ENCODE measurements at regions not wholly inside any gene's neighbourhood (a gene's known extent, or its start where the extent isn't known, plus 50 kb on each side); places are given as distances from the start of the nearest gene placed in this dataset.

- H3K4me2 ChIP-seq (ENCODE audit: insufficient read depth, low read length, poor library complexity, severe bottlenecking), result no peak overlapping the region
- H3K36me3 ChIP-seq (replicated peaks in 1 of 2; ENCODE audit: control insufficient read depth in 2 of 2, insufficient read depth in 2 of 2, low read length in 2 of 2), result no peaks in the 10 kb centered on the region
- no peak overlapping the region for H4K8ac ChIP-seq (ENCODE audit: low read depth, low read length)
- H4K91ac ChIP-seq (ENCODE audit: low read depth, low read length, poor library complexity), result no peak overlapping the region
- no peak overlapping the region for H2AK5ac ChIP-seq (ENCODE audit: low read depth, low read length)
- H3K23ac ChIP-seq (ENCODE audit: low read depth, low read length, poor library complexity), result no peak overlapping the region
- no peak overlapping the region for H3K27ac ChIP-seq (replicated peaks; ENCODE audit: low read length)
- no peaks in the 10 kb centered on the region for H3K27me3 ChIP-seq (ENCODE audit: control insufficient read depth in 3 of 3, insufficient read depth in 3 of 3, low read depth in 1 of 3, low read length in 3 of 3)
- no peak overlapping the region for H2BK120ac ChIP-seq (ENCODE audit: low read depth, low read length)
- no peak overlapping the region for H2AFZ ChIP-seq (ENCODE audit: low read length)
- no peak overlapping the region for H2BK12ac ChIP-seq (ENCODE audit: low read length)
- DNase-seq (ENCODE audit: low spot score), result no peak
- H3K79me1 ChIP-seq (ENCODE audit: low read depth, low read length), result no peaks in the 10 kb centered on the region
- H3K4me1 ChIP-seq (ENCODE audit: control insufficient read depth in 2 of 2, insufficient read depth in 1 of 2, low read depth in 1 of 2, low read length in 2 of 2), result peaks cover 0 to 2% of the 10 kb centered on the region in 2 donors
- H2BK15ac ChIP-seq (ENCODE audit: low read length), result no peak overlapping the region
- H2BK5ac ChIP-seq (ENCODE audit: low read length), result no peak overlapping the region
- H3K9me3 ChIP-seq (replicated peaks in 1 of 2; ENCODE audit: control insufficient read depth in 2 of 2, insufficient read depth in 1 of 2, low read depth in 1 of 2, low read length in 2 of 2), result no peaks in the 10 kb centered on the region
- H3K18ac ChIP-seq (ENCODE audit: low read length), result no peak overlapping the region
- no peak overlapping the region for H3K4me3 ChIP-seq (ENCODE audit: low read length in 2 of 2)
- H3K9ac ChIP-seq (ENCODE audit: low read depth, low read length, poor library complexity), result no peak overlapping the region
- WGBS, 2 donors (ENCODE audit: extremely low coverage in 2 of 2, insufficient read length in 2 of 2, insufficient replicate concordance in 1 of 2), result no CpG with 5 or more reads among the region's 7 CpGs
- no peak overlapping the region for H3K4ac ChIP-seq (ENCODE audit: low read length)
- no peak overlapping the region for H3K14ac ChIP-seq (ENCODE audit: low read length)
Observed at GRCh38 chr12:112611908-112612307, 179.6 kb upstream of the RPH3A start.

GRCh38 chr12:112615196-112615595 lies 176.4 kb upstream of the RPH3A start:
- no peak overlapping the region for H2BK15ac ChIP-seq (ENCODE audit: low read length)
- H3K14ac ChIP-seq (ENCODE audit: low read length), result no peak overlapping the region
- no peak overlapping the region for H3K4me3 ChIP-seq (ENCODE audit: low read length in 2 of 2)
- no peak overlapping the region for H3K27ac ChIP-seq (replicated peaks; ENCODE audit: low read length)
- H3K9me3 ChIP-seq (replicated peaks in 1 of 2; ENCODE audit: control insufficient read depth in 2 of 2, insufficient read depth in 1 of 2, low read depth in 1 of 2, low read length in 2 of 2), result no peaks in the 10 kb centered on the region
- H2BK5ac ChIP-seq (ENCODE audit: low read length), result no peak overlapping the region
- H3K36me3 ChIP-seq (replicated peaks in 1 of 2; ENCODE audit: control insufficient read depth in 2 of 2, insufficient read depth in 2 of 2, low read length in 2 of 2), result no peaks in the 10 kb centered on the region
- peaks cover 0 to 3% of the 10 kb centered on the region in 2 donors for H3K4me1 ChIP-seq (ENCODE audit: control insufficient read depth in 2 of 2, insufficient read depth in 1 of 2, low read depth in 1 of 2, low read length in 2 of 2)
- H3K4ac ChIP-seq (ENCODE audit: low read length), result no peak overlapping the region
- H3K79me1 ChIP-seq (ENCODE audit: low read depth, low read length), result no peaks in the 10 kb centered on the region
- no peak overlapping the region for H2AK5ac ChIP-seq (ENCODE audit: low read depth, low read length)
- H3K23ac ChIP-seq (ENCODE audit: low read depth, low read length, poor library complexity), result no peak overlapping the region
- H2AFZ ChIP-seq (ENCODE audit: low read length), result no peak overlapping the region
- H3K9ac ChIP-seq (ENCODE audit: low read depth, low read length, poor library complexity), result no peak overlapping the region
- H4K8ac ChIP-seq (ENCODE audit: low read depth, low read length), result no peak overlapping the region
- peaks cover 0 to 2% (median 0%) of the 10 kb centered on the region in 3 experiments for H3K27me3 ChIP-seq (ENCODE audit: control insufficient read depth in 3 of 3, insufficient read depth in 3 of 3, low read depth in 1 of 3, low read length in 3 of 3)
- H3K4me2 ChIP-seq (ENCODE audit: insufficient read depth, low read length, poor library complexity, severe bottlenecking), result no peak overlapping the region
- no peak overlapping the region for H2BK12ac ChIP-seq (ENCODE audit: low read length)
- WGBS, 2 donors (ENCODE audit: extremely low coverage in 2 of 2, insufficient read length in 2 of 2, insufficient replicate concordance in 1 of 2), result no CpG with 5 or more reads among the region's 4 CpGs
- no peak overlapping the region for H4K91ac ChIP-seq (ENCODE audit: low read depth, low read length, poor library complexity)
- H3K18ac ChIP-seq (ENCODE audit: low read length), result no peak overlapping the region
- H2BK120ac ChIP-seq (ENCODE audit: low read depth, low read length), result no peak overlapping the region
- no peak for DNase-seq (ENCODE audit: low spot score)

- H3K9ac ChIP-seq (ENCODE audit: low read depth, low read length, poor library complexity), result no peak overlapping the region
- peaks cover 0 to 3% of the 10 kb centered on the region in 2 donors for H3K4me1 ChIP-seq (ENCODE audit: control insufficient read depth in 2 of 2, insufficient read depth in 1 of 2, low read depth in 1 of 2, low read length in 2 of 2)
- no peak overlapping the region for H3K4ac ChIP-seq (ENCODE audit: low read length)
- H2BK12ac ChIP-seq (ENCODE audit: low read length), result no peak overlapping the region
- H3K79me1 ChIP-seq (ENCODE audit: low read depth, low read length), result no peaks in the 10 kb centered on the region
- H2BK15ac ChIP-seq (ENCODE audit: low read length), result no peak overlapping the region
- H3K14ac ChIP-seq (ENCODE audit: low read length), result no peak overlapping the region
- H3K27ac ChIP-seq (replicated peaks; ENCODE audit: low read length), result no peak overlapping the region
- no peak overlapping the region for H3K23ac ChIP-seq (ENCODE audit: low read depth, low read length, poor library complexity)
- no peak overlapping the region for H4K8ac ChIP-seq (ENCODE audit: low read depth, low read length)
- H2AFZ ChIP-seq (ENCODE audit: low read length), result peak overlapping the region; percentile 54
- no peaks in the 10 kb centered on the region for H3K36me3 ChIP-seq (replicated peaks in 1 of 2; ENCODE audit: control insufficient read depth in 2 of 2, insufficient read depth in 2 of 2, low read length in 2 of 2)
- H3K27me3 ChIP-seq (ENCODE audit: control insufficient read depth in 3 of 3, insufficient read depth in 3 of 3, low read depth in 1 of 3, low read length in 3 of 3), result peaks cover 0 to 2% (median 0%) of the 10 kb centered on the region in 3 experiments
- no peak overlapping the region for H2BK5ac ChIP-seq (ENCODE audit: low read length)
- H3K4me3 ChIP-seq (ENCODE audit: low read length in 2 of 2), result no peak overlapping the region
- no peak overlapping the region for H2AK5ac ChIP-seq (ENCODE audit: low read depth, low read length)
- no peak overlapping the region for H3K4me2 ChIP-seq (ENCODE audit: insufficient read depth, low read length, poor library complexity, severe bottlenecking)
- H3K9me3 ChIP-seq (replicated peaks in 1 of 2; ENCODE audit: control insufficient read depth in 2 of 2, insufficient read depth in 1 of 2, low read depth in 1 of 2, low read length in 2 of 2), result no peaks in the 10 kb centered on the region
- H4K91ac ChIP-seq (ENCODE audit: low read depth, low read length, poor library complexity), result no peak overlapping the region
- no peak overlapping the region for H2BK120ac ChIP-seq (ENCODE audit: low read depth, low read length)
- DNase-seq (ENCODE audit: low spot score), result no peak
- WGBS, 2 donors (ENCODE audit: extremely low coverage in 2 of 2, insufficient read length in 2 of 2, insufficient replicate concordance in 1 of 2), result no CpG with 5 or more reads among the region's 2 CpGs
- H3K18ac ChIP-seq (ENCODE audit: low read length), result no peak overlapping the region
Observed at GRCh38 chr12:112616469-112617152, 174.9 kb upstream of the RPH3A start.

GRCh38 chr12:112617153-112617505 lies 174.4 kb upstream of the RPH3A start:
- H3K9ac ChIP-seq (ENCODE audit: low read depth, low read length, poor library complexity), result no peak overlapping the region
- H3K36me3 ChIP-seq (replicated peaks in 1 of 2; ENCODE audit: control insufficient read depth in 2 of 2, insufficient read depth in 2 of 2, low read length in 2 of 2), result no peaks in the 10 kb centered on the region
- no peaks in the 10 kb centered on the region for H3K9me3 ChIP-seq (replicated peaks in 1 of 2; ENCODE audit: control insufficient read depth in 2 of 2, insufficient read depth in 1 of 2, low read depth in 1 of 2, low read length in 2 of 2)
- no peak overlapping the region for H3K4me2 ChIP-seq (ENCODE audit: insufficient read depth, low read length, poor library complexity, severe bottlenecking)
- no peak overlapping the region for H4K8ac ChIP-seq (ENCODE audit: low read depth, low read length)
- no peak overlapping the region for H3K23ac ChIP-seq (ENCODE audit: low read depth, low read length, poor library complexity)
- WGBS, 2 donors (ENCODE audit: extremely low coverage in 2 of 2, insufficient read length in 2 of 2, insufficient replicate concordance in 1 of 2), result no CpG with 5 or more reads among the region's 3 CpGs
- H2BK5ac ChIP-seq (ENCODE audit: low read length), result no peak overlapping the region
- no peak overlapping the region for H3K27ac ChIP-seq (replicated peaks; ENCODE audit: low read length)
- H2BK120ac ChIP-seq (ENCODE audit: low read depth, low read length), result no peak overlapping the region
- peak overlapping the region; percentile 54 for H2AFZ ChIP-seq (ENCODE audit: low read length)
- no peak overlapping the region for H4K91ac ChIP-seq (ENCODE audit: low read depth, low read length, poor library complexity)
- peaks cover 0 to 2% (median 0%) of the 10 kb centered on the region in 3 experiments for H3K27me3 ChIP-seq (ENCODE audit: control insufficient read depth in 3 of 3, insufficient read depth in 3 of 3, low read depth in 1 of 3, low read length in 3 of 3)
- no peak overlapping the region for H3K14ac ChIP-seq (ENCODE audit: low read length)
- H3K4me1 ChIP-seq (ENCODE audit: control insufficient read depth in 2 of 2, insufficient read depth in 1 of 2, low read depth in 1 of 2, low read length in 2 of 2), result peaks cover 0 to 3% of the 10 kb centered on the region in 2 donors
- H2BK15ac ChIP-seq (ENCODE audit: low read length), result no peak overlapping the region
- no peak overlapping the region for H2BK12ac ChIP-seq (ENCODE audit: low read length)
- no peak for DNase-seq (ENCODE audit: low spot score)
- no peaks in the 10 kb centered on the region for H3K79me1 ChIP-seq (ENCODE audit: low read depth, low read length)
- no peak overlapping the region for H3K4ac ChIP-seq (ENCODE audit: low read length)
- H2AK5ac ChIP-seq (ENCODE audit: low read depth, low read length), result no peak overlapping the region
- H3K18ac ChIP-seq (ENCODE audit: low read length), result no peak overlapping the region
- no peak overlapping the region for H3K4me3 ChIP-seq (ENCODE audit: low read length in 2 of 2)

All from neuronal stem cell (in vitro differentiated cells).